ENCODE measurements at regions not wholly inside any gene's neighbourhood (a gene's known extent, or its start where the extent isn't known, plus 50 kb on each side); places are given as distances from the start of the nearest gene placed in this dataset.

DNA sequence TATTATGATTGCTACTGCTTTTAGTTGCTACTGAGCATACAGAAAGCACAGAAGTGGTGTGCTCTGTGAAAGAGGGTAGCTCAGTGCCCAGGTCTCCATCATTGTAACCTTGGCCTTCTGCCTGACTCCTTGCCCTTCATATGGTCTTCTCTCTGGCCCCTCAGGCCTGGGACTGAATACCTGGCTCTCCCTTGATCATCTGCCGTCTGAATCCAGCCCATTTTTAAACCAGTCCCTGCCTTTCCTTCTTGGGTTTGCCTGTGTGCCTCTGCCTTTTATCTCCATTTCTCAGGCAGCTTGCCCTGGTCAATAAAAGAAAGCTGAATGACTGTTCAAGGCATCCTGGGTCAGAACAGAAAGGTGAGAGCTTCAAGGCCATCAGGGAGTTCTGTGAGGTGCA lies 109.1 kb upstream of the ZNF438 start:
- TF ChIP-seq POLR2AphosphoS5 (IDR thresholded peaks at IDR 0.05; ENCODE audit: low read depth, low read length) = no peak
- TF ChIP-seq TAF1 (IDR thresholded peaks at IDR 0.05; ENCODE audit: low read depth, low read length) = no peak
